ENCODE measurements at regions not wholly inside any gene's neighbourhood (a gene's known extent, or its start where the extent isn't known, plus 50 kb on each side); places are given as distances from the start of the nearest gene placed in this dataset.
"Not testable (repeated sequence)": the region's sequence is repeated elsewhere in the genome, so short reads cannot be mapped to it uniquely, and the experiment has no call there.

DNA sequence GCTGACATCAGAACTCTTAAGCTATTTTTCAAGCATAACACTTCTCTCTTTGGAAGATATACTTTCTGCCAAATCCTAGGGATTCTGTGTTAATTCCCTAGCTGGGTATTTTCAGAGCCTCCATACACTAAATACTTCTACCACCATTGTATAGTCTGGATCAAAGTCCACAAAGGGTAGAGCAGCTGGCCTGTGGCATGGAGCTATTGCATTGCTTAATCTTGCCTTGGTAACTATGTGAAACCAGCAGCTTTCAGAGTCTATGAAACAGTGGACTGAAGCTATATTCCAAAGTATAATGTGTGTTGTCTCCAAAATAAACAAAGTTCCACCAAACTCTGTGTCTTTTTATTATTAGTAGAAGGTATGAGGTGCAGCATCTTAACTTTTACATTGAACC lies 296.9 kb upstream of the CDH19 start:
- Histone ChIP-seq H3K27me3 (no peaks in the 10 kb centered on the region), H3K4me1 (no peaks in the 10 kb centered on the region), H3K36me3 (no peaks in the 10 kb centered on the region), H3K4me3 (no peak overlapping the region), H3K9me3 (no peaks in the 10 kb centered on the region), H3K27ac (no peak overlapping the region)
- intact Hi-C loops (cut with DNase I): no loop called here
- TF ChIP-seq, protein P1, sequence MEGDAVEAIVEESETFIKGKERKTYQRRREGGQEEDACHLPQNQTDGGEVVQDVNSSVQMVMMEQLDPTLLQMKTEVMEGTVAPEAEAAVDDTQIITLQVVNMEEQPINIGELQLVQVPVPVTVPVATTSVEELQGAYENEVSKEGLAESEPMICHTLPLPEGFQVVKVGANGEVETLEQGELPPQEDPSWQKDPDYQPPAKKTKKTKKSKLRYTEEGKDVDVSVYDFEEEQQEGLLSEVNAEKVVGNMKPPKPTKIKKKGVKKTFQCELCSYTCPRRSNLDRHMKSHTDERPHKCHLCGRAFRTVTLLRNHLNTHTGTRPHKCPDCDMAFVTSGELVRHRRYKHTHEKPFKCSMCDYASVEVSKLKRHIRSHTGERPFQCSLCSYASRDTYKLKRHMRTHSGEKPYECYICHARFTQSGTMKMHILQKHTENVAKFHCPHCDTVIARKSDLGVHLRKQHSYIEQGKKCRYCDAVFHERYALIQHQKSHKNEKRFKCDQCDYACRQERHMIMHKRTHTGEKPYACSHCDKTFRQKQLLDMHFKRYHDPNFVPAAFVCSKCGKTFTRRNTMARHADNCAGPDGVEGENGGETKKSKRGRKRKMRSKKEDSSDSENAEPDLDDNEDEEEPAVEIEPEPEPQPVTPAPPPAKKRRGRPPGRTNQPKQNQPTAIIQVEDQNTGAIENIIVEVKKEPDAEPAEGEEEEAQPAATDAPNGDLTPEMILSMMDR (IDR thresholded peaks at IDR 0.05): no peak
- DNase-seq (no peak), ATAC-seq (no peak)

DNA sequence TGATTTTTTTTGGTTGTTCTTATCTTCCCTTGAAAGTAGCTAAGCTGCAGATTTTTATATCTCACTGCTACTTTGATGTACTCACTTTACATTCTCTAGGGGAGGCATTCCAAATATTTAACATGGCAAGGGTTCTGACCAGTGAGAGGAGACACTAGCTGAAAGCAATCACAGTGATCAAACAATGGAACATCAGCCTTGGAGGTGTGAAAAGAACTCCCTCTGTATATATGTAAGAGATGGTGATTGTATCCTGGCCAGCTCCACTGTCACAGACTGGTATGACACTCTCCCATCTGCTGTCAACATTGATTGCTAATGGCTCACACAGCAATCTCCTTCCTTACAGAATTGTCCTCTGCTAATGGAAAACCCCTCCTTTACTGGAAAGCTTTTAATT lies 291.7 kb upstream of the CDH19 start:
- DNase-seq (no peak), ATAC-seq (no peak)
- TF ChIP-seq, protein P1 (IDR thresholded peaks at IDR 0.05): no peak
- intact Hi-C loops (cut with DNase I): no loop called here
- no peaks in the 10 kb centered on the region for H3K9me3 ChIP-seq
- H3K27me3 ChIP-seq: no peaks in the 10 kb centered on the region
- H3K4me1 ChIP-seq: no peaks in the 10 kb centered on the region
- no peak overlapping the region for H3K27ac ChIP-seq
- no peak overlapping the region for H3K4me3 ChIP-seq
- no peaks in the 10 kb centered on the region for H3K36me3 ChIP-seq

DNA sequence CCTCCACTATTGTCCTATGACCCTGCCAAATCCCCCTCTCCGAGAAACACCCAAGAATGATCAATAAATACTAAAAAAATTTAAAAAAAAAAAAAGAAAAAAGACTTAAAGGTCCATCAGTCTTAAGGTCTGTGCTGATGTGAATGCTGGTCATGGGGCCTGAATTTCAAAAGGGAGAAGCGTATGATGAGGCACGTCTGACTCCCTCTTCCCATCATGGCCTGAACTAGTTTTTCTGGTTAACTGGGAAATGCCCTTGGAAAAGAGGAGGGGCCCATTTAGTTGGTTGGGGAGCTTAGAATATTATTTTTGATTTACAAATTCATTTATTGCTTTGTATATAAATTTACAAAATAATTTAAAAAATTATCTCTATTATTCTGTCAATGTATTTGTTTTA lies 291.0 kb upstream of the CDH19 start:
- intact Hi-C loops (cut with DNase I): no loop called here
- ATAC-seq (no peak), DNase-seq (no peak)
- Histone ChIP-seq H3K9me3 (no peaks in the 10 kb centered on the region), H3K4me1 (no peaks in the 10 kb centered on the region), H3K4me3 (no peak overlapping the region), H3K27ac (no peak overlapping the region), H3K27me3 (no peaks in the 10 kb centered on the region), H3K36me3 (no peaks in the 10 kb centered on the region)
- TF ChIP-seq, protein P1 (IDR thresholded peaks at IDR 0.05): no peak

DNA sequence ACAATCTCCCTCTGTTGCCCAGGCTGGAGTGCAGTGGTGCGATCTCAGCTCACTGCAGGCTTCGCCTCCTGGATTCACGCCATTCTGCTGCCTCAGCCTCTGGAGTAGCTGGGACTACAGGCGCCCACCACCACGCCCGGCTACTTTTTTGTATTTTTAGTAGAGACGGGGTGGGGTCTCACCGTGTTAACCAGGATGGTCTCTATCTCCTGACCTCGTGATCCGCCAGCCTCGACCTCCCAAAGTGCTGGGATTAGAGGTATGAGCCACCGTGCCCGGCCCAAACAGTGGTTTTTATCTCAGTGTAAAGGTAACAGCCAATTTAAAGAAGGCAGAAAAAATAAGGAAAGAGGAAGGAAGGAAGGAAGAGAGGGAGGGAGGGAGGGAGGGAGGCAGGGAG lies 288.5 kb upstream of the CDH19 start:
- H3K4me3 ChIP-seq; H3K27ac ChIP-seq; intact Hi-C loops (cut with DNase I); H3K9me3 ChIP-seq; H3K4me1 ChIP-seq; ATAC-seq; DNase-seq; H3K36me3 ChIP-seq; H3K27me3 ChIP-seq: not testable (repeated sequence)

DNA sequence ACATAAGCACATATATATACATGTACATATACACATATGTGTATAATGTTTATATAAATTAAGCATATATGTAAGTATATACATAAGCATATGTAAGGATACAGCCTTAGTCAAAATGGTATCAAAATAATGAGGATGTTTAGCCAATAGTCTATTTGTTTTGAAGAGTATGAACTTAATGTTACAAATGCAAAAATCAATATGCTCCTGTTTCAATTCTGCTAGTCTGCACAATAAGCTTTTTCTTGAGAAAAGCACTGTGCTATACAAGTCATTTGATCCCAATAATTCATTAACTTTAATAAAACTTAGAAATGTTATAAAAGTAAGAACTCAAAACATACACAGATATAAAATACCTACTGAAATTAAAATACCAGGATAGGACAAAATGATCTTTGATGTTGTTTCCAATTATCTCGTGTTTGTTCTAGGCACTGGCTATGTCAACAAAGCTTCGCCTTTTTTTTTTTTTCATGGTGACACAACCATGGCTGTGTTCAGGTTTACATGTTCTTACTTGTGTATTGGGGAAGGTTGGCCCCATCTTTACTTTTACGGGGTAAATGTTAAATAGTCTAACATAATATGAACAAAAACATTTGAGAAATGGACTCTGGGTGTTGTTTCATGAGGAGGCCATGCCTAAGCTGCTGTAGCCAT lies 271.1 kb upstream of the CDH19 start:
- no peak overlapping the region for H3K4me3 ChIP-seq
- no peaks in the 10 kb centered on the region for H3K9me3 ChIP-seq
- TF ChIP-seq, protein P1 (IDR thresholded peaks at IDR 0.05): no peak
- intact Hi-C loops (cut with DNase I): no loop called here
- H3K27ac ChIP-seq: no peak overlapping the region
- no peak for ATAC-seq
- no peaks in the 10 kb centered on the region for H3K27me3 ChIP-seq
- H3K4me1 ChIP-seq: no peaks in the 10 kb centered on the region
- DNase-seq: no peak
- no peaks in the 10 kb centered on the region for H3K36me3 ChIP-seq

DNA sequence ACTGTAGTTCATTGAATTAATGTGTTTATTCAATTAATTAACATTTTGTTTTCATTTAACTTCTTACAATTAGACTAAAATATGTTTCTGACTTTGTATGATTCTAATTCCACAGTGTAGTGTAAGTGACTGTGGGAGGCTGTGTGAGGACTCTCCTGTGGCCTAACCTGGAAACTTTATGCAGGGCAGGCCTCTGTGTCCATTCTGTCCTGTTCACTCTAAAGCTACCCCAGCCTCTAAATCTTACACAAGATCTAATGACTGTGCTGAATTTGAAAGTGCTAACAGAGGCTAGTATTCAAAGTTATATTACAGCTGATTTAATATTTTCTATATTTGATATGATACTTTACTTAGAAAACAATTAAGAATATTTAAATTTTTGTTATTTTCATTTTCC lies 270.5 kb upstream of the CDH19 start:
- no peak overlapping the region for H3K4me3 ChIP-seq
- no peaks in the 10 kb centered on the region for H3K27me3 ChIP-seq
- ATAC-seq (no peak), DNase-seq (no peak)
- no peaks in the 10 kb centered on the region for H3K4me1 ChIP-seq
- TF ChIP-seq, protein P1 (IDR thresholded peaks at IDR 0.05): no peak
- intact Hi-C loops (cut with DNase I): no loop called here
- H3K9me3 ChIP-seq: no peaks in the 10 kb centered on the region
- no peak overlapping the region for H3K27ac ChIP-seq
- no peaks in the 10 kb centered on the region for H3K36me3 ChIP-seq

Data from upper lobe of right lung (tissue), 1 donor.